ENCODE measurements at regions not wholly inside any gene's neighbourhood (a gene's known extent, or its start where the extent isn't known, plus 50 kb on each side); places are given as distances from the start of the nearest gene placed in this dataset.
A peak's percentile ranks its signal among the peaks of the same experiment; 100 is the strongest.

DNA sequence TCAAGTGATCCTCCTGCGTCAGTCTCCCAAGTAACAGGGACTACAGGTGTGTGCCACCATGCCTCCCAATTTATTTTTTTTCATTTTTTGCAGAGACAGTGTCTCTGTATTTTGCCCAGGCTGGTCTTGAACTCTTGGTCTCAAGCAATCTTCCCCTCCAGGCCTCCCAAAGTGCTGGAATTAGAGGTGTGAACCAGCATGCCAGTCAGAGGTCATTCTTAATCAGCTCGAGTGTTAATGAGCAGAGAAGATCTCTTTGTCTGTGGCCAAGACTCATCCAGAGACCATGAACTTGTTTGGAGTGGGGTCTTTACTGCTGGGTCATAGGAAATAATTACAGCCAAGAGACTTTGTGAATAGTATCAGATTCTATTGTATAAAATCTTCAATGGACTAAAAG lies 99.2 kb upstream of the AP1S2 start:
- no peaks in the 10 kb centered on the region for H3K36me3 Mint-ChIP-seq
- H3K27ac Mint-ChIP-seq = no peak overlapping the region
- H3K4me3 Mint-ChIP-seq = no peak overlapping the region

DNA sequence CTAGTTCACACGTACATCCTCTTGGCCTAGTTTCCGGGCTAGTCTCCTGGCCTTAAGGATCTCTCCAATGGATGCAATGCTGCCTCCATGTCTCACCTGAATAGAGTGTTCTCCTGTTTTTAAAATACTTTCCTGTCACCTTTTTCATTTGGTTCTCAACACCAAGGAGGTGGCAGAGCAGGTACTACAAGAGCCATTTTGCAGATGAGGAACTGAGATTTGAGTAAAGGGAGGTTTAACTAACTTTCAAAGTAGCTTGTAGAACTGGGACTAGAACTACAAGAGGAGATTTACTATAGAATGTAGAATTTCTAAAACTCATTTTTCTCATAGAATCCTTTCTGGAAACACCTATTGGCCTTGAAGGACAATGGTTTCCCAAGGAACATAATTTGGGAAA lies 97.6 kb upstream of the AP1S2 start:
- peaks cover 3% of the 10 kb centered on the region for H3K27me3 Mint-ChIP-seq
- H3K9me3 Mint-ChIP-seq = no peaks in the 10 kb centered on the region
- H3K36me3 Mint-ChIP-seq = no peaks in the 10 kb centered on the region
- no peak overlapping the region for H3K27ac Mint-ChIP-seq
- H3K4me1 Mint-ChIP-seq = peaks cover 0 to 3% (median 2%) of the 10 kb centered on the region in 3 donors
- no peak overlapping the region for H3K4me3 Mint-ChIP-seq

More for the DNA sequence above, 99.2 kb upstream of the AP1S2 start:
- H3K27me3 Mint-ChIP-seq = peaks cover 3% of the 10 kb centered on the region
- peaks cover 0 to 3% (median 0%) of the 10 kb centered on the region in 3 donors for H3K4me1 Mint-ChIP-seq
- no peaks in the 10 kb centered on the region for H3K9me3 Mint-ChIP-seq

DNA sequence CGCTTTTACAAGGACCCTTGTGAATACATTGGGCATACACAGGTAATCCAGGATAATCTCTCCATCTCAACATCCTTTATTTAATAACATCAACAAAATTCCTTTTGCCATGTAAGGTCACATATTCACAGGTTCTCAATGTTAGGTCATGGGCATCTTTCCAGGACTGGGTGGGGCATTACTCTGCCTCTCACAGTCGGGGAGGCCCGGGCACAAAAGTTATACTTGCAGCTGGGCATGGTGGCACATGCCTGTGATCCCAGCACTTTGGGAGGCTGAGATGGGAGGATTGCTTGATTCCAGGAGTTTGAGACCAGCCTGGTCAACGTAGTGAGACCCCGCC lies 93.7 kb upstream of the AP1S2 start:
- H3K9me3 Mint-ChIP-seq = no peaks in the 10 kb centered on the region
- H3K27me3 Mint-ChIP-seq = peaks cover 8% of the 10 kb centered on the region
- no peak overlapping the region for H3K27ac Mint-ChIP-seq
- peaks cover 1% of the 10 kb centered on the region for H3K36me3 Mint-ChIP-seq
- H3K4me3 Mint-ChIP-seq = no peak overlapping the region
- H3K4me1 Mint-ChIP-seq = peaks cover 0 to 3% (median 2%) of the 10 kb centered on the region in 3 donors

DNA sequence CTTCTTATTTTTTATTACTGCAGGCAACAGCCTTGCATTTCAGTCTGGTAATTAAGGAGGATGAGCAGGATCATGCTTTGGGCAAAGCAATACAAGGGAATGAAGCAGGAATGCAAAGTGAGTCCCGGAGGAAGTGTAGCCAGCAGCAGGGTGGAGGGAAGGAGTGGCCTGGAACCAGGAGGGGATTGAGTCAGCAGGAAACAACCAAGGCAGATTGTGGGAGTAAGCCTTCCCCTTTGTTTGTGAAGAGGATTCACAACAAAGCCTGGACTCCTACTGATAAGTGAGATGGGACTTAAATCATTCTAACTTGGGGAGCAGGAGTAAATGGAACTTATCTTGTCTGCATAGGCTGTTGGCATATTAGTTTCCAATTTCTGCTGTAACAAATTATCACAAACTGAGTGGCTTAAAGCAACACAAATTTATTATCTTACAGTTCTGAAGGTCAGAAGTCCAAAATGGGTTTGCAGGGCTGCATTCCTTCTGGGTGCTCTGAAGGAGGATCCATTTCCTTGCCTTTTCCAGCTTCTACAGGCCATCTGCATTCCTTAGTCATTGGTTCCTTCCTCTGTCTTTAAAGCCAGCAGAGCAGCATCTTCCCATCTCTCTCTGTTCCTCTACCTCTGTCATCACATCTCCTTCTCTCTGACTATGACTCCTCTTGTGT lies 93.2 kb upstream of the AP1S2 start:
- no peak overlapping the region for H3K27ac Mint-ChIP-seq
- H3K4me3 Mint-ChIP-seq = no peak overlapping the region
- peaks cover 8% of the 10 kb centered on the region for H3K27me3 Mint-ChIP-seq
- H3K36me3 Mint-ChIP-seq = peaks cover 1% of the 10 kb centered on the region
- peaks cover 0 to 3% (median 2%) of the 10 kb centered on the region in 3 donors for H3K4me1 Mint-ChIP-seq
- no peaks in the 10 kb centered on the region for H3K9me3 Mint-ChIP-seq

DNA sequence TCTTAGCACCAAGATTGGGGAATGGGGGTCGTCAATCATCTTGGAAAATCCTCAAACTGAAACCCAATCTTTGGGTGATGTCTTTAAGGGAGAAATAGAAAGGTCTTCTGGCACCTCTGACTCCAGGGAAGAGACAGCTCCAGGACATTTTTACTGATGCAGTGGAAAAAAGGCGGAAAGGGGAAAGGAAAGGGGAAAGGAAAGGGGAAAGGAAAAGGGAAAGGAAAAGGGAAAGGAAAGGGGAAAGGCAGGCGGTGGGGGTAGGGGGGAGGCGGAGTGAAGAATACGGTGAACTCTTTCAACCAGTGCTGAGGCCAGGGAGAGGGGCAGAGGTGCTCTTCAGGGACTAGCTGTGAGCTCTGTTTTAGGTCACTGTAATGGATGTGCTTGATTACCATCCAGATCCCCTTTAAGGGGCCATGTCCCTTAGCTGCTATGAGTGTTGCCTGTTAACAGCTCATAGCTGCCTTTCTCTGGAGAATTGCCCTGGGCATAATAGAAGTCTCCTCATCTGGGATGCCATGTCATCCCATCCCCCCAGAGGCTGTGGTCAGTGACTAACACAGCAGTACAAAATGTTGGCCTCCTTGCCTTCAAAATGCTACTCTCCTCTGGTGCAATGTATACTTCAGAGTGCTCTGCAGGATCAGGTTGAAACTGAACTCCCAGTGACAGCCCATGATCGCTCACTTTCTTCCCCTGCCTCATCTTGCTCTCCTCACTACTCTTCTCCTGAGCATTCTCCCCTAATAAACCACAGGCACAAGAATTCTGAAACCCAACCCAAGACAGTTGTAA lies 92.4 kb upstream of the AP1S2 start:
- H3K27ac Mint-ChIP-seq = no peak overlapping the region
- no peak overlapping the region for H3K4me3 Mint-ChIP-seq
- H3K27me3 Mint-ChIP-seq = peaks cover 8% of the 10 kb centered on the region
- peaks cover 1% of the 10 kb centered on the region for H3K36me3 Mint-ChIP-seq
- H3K4me1 Mint-ChIP-seq = peaks cover 0 to 3% (median 2%) of the 10 kb centered on the region in 3 donors
- peaks cover 0 to under 1% (median 0%) of the 10 kb centered on the region in 3 donors for H3K9me3 Mint-ChIP-seq

DNA sequence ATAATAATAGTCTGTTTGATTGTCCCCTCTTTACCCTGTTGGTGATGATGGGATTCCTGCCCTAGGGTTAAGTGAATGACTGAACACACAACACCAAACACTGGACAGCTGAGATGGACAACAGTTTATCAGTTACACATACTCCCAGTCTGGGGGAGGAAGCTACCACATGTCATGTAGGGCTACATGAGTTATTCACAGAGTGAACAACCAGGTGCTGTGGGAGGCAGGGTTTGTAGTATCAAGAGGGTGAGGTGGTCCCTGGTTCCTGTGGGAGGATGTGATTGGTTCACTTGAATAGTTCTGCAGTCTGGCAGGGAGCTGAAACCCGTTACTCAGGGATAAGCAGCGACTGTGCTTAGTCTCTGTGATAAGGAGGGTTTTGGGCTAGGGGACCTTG lies 88.8 kb upstream of the AP1S2 start:
- H3K4me3 Mint-ChIP-seq = no peak overlapping the region
- peaks cover 2 to 4% (median 4%) of the 10 kb centered on the region in 3 donors for H3K9me3 Mint-ChIP-seq
- peaks cover 1% of the 10 kb centered on the region for H3K36me3 Mint-ChIP-seq
- H3K4me1 Mint-ChIP-seq = peaks cover 0 to 6% (median 0%) of the 10 kb centered on the region in 3 donors
- H3K27ac Mint-ChIP-seq = no peak overlapping the region
- H3K27me3 Mint-ChIP-seq = peaks cover 6% of the 10 kb centered on the region

DNA sequence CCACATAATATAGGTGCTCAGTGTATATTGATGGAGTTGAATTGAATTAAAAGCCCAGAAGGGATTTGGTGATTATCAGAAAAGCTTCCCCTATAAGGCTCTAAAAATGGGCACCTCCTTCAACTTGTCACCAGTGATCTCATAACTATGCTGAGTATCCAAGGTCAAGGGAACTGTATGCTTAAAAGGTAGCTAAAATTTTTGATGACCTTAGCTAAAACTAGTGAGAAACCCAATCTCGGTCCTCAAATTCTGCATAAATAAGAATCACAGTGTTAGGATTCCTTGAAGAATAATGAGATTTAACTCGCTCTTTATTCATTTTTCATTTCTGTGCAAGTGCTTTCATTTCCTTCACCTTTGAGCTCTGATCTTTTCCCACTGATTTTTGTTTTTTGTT lies 87.7 kb upstream of the AP1S2 start:
- H3K4me1 Mint-ChIP-seq = peaks cover 0 to 4% (median 0%) of the 10 kb centered on the region in 3 donors
- peaks cover 1% of the 10 kb centered on the region for H3K36me3 Mint-ChIP-seq
- no peak overlapping the region for H3K27ac Mint-ChIP-seq
- H3K27me3 Mint-ChIP-seq = peaks cover 9% of the 10 kb centered on the region
- no peak overlapping the region for H3K4me3 Mint-ChIP-seq
- peaks cover 2 to 4% (median 4%) of the 10 kb centered on the region in 3 donors for H3K9me3 Mint-ChIP-seq

DNA sequence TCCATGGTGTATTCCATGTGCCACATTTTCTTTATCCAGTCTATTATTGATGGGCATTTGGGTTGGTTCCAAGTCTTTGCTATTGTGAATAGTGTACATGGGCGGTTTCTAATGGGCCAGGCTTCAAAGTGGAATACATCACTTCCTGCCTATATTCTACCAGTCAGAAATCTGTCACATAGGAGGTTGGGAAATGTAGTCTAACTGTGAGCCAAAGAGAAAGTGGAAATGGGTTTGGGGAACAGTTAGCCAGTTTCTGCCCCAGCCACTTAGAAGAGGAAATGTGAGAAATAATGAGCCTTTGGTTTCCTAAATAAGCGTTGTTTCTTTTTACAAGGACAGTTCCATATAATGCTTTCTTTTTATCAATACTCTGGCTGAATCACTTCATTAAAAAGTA lies 85.1 kb upstream of the AP1S2 start:
- H3K27ac Mint-ChIP-seq = no peak overlapping the region
- H3K4me1 Mint-ChIP-seq = peaks cover 0 to 4% (median 0%) of the 10 kb centered on the region in 3 donors
- peaks cover 7% of the 10 kb centered on the region for H3K27me3 Mint-ChIP-seq
- H3K9me3 Mint-ChIP-seq = peaks cover 2 to 4% (median 4%) of the 10 kb centered on the region in 3 donors
- H3K4me3 Mint-ChIP-seq = peak overlapping the region in 1 of 4 donors; percentile 1
- peaks cover 1% of the 10 kb centered on the region for H3K36me3 Mint-ChIP-seq

DNA sequence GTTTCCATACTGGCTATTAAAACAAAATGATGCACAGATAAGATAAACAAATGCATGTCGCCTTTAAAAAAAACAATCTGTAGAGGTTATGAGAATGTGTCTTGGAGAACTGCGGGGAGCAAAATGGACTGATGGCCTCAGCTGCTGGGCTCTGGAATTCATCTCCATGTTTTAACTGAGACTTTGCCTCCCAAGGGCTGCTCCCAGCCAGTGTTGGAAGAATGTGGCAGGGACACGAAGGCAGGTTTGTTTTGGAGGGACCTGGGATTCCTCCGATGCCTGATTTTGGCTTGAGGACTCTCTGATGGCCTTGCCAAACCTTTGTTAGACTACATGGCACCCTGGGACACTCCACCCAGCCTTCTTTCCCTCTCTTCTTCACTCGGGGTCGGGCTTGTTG lies 83.5 kb upstream of the AP1S2 start:
- Mint-ChIP-seq H3K4me3 (no peak overlapping the region), H3K27ac (no peak overlapping the region), H3K36me3 (no peaks in the 10 kb centered on the region), H3K27me3 (peaks cover 6% of the 10 kb centered on the region), H3K4me1 (peaks cover 0 to 4% (median 0%) of the 10 kb centered on the region in 3 donors), H3K9me3 (peaks cover 2 to 4% (median 4%) of the 10 kb centered on the region in 3 donors)

DNA sequence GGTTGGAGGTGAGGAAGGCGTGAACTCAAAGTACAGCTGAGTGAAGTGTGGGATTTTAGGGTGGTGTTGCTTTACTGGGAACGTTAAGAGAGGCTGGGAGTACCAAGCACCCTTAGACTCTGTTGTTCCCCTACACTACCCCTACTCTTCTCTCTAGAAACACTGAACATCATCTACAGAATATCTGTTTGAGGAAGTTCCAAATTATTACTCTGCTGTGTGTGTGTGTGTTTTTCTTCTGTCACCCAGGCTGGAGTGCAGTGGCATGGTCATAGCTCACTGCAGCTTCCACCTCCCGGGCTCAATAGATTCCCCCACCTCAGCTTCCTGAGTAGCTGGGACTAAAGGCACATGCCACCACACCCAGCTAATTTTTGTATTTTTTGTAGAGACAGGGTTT lies 76.7 kb upstream of the AP1S2 start:
- peaks cover 8 to 13% (median 10%) of the 10 kb centered on the region in 3 donors for H3K4me1 Mint-ChIP-seq
- H3K27me3 Mint-ChIP-seq = peaks cover 10% of the 10 kb centered on the region
- no peak overlapping the region for H3K27ac Mint-ChIP-seq
- peaks cover 2% of the 10 kb centered on the region for H3K36me3 Mint-ChIP-seq
- no peak overlapping the region for H3K4me3 Mint-ChIP-seq
- H3K9me3 Mint-ChIP-seq = no peaks in the 10 kb centered on the region

DNA sequence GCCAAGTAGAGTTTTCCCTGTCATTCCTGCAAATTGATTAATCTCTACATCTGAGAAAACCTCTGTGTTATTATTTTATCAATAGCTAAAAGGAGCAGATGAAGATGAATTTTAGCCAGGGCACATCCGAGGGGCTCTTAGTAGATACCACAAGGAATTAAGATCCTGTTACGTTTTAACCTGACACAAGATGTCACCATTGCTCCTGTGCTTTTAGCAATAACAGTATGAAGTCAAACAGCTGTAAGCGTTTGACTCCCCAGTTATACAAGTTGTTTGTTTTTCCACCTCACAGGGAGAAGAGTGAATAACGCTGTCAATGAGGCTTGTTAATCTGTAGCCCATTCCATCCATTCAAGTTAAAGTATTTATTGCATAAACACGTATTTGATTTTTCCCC lies 76.0 kb upstream of the AP1S2 start:
- Mint-ChIP-seq H3K36me3 (peaks cover 2% of the 10 kb centered on the region), H3K4me3 (no peak overlapping the region), H3K4me1 (peaks cover 8 to 13% (median 10%) of the 10 kb centered on the region in 3 donors), H3K27me3 (peaks cover 8% of the 10 kb centered on the region), H3K9me3 (no peaks in the 10 kb centered on the region), H3K27ac (no peak overlapping the region)

DNA sequence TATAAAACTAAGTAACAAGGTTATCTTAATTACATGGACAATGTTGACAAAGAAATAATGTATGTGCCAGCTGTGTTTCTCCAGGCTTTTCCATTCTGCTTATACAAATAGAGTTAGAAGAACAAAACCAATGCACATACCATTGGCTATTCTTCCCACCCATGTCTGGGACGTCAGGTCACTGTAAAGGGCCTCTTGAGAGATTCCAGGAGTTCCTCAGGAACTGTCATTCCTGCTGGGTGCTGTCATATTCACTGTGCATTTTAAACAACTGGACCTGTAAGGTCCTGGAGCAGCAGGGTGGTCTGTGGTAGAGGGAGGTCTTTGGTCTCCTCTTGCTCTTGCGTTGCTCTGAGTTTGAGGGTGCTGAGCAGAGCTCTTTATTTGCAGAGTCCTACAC lies 74.6 kb upstream of the AP1S2 start:
- peaks cover 8 to 13% (median 10%) of the 10 kb centered on the region in 3 donors for H3K4me1 Mint-ChIP-seq
- no peaks in the 10 kb centered on the region for H3K9me3 Mint-ChIP-seq
- H3K4me3 Mint-ChIP-seq = no peak overlapping the region
- peaks cover 2% of the 10 kb centered on the region for H3K36me3 Mint-ChIP-seq
- H3K27ac Mint-ChIP-seq = no peak overlapping the region
- H3K27me3 Mint-ChIP-seq = peaks cover 12% of the 10 kb centered on the region

DNA sequence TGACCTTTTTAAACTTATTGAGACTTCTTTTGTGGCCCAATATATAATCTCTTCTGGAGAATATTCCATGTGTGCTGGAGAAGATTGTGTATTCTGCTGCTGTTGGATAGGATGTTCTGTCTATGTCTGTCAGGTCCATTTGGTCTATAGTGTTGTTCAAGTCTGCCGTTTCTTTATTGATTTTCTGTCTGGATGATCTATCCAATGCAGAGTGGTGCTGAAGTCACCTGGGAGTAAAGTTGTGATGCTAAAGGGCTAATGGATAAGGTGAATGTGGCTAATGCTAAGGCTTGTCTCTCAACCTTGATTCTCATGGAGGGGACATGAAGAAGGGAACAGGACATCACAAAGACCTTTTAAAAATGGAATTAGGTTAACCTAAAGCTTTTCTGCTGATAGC lies 72.0 kb upstream of the AP1S2 start:
- Mint-ChIP-seq H3K36me3 (peaks cover 2% of the 10 kb centered on the region), H3K27ac (no peak overlapping the region), H3K4me1 (peaks cover 8 to 10% (median 10%) of the 10 kb centered on the region in 3 donors), H3K27me3 (peaks cover 16% of the 10 kb centered on the region), H3K9me3 (no peaks in the 10 kb centered on the region), H3K4me3 (no peak overlapping the region)

DNA sequence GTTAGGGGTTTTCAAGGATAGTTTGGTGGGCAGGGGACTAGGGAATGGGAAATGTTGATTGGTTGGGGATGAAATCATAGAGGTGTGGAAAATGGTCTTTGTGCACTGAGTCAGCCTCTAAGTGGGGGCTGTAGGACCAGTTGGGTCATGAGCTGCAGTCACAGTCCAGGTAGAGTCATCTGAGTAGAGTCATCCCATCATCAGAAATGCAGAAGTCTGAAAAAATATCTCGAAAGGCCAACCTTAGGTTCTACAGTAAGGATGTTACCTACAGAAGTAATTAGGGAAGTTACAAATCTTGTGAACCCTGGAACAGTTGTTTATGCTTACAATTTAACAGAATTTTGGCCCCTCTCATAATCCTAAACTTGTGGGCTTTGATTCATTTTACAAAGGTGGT lies 63.4 kb upstream of the AP1S2 start:
- no peak overlapping the region for H3K27ac Mint-ChIP-seq
- peaks cover 0 to 7% (median 5%) of the 10 kb centered on the region in 3 donors for H3K9me3 Mint-ChIP-seq
- H3K36me3 Mint-ChIP-seq = no peaks in the 10 kb centered on the region
- no peak overlapping the region for H3K4me3 Mint-ChIP-seq
- H3K27me3 Mint-ChIP-seq = peaks cover 5% of the 10 kb centered on the region
- peaks cover 0 to 2% (median 2%) of the 10 kb centered on the region in 3 donors for H3K4me1 Mint-ChIP-seq

DNA sequence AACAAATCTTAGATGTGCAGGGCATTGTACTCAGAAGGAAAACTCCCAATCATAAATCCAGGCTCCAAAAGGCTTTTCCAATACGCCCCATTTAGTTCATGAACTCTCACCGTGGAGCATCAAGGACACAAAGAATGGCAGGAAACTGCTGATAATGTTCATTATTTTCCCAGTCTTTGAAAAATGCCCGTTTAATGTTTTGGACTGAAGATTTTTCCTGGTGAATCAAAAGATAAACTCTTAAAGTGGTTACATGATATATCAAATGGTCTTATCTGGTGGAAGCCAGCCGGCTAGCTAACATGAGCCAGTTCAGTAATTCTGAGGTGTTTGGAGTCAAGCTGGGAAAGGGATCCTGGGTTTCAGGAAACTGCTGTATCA lies 62.1 kb upstream of the AP1S2 start:
- Mint-ChIP-seq H3K4me3 (peak overlapping the region in 1 of 4 donors; percentile 63), H3K27me3 (peaks cover 5% of the 10 kb centered on the region), H3K9me3 (peaks cover 0 to 7% (median 5%) of the 10 kb centered on the region in 3 donors), H3K36me3 (no peaks in the 10 kb centered on the region), H3K4me1 (peaks cover 2 to 4% (median 2%) of the 10 kb centered on the region in 3 donors), H3K27ac (no peak overlapping the region)

Data from IgD-negative memory B cell (primary cell).